ENCODE measurements at regions not wholly inside any gene's neighbourhood (a gene's known extent, or its start where the extent isn't known, plus 50 kb on each side); places are given as distances from the start of the nearest gene placed in this dataset.

DNA sequence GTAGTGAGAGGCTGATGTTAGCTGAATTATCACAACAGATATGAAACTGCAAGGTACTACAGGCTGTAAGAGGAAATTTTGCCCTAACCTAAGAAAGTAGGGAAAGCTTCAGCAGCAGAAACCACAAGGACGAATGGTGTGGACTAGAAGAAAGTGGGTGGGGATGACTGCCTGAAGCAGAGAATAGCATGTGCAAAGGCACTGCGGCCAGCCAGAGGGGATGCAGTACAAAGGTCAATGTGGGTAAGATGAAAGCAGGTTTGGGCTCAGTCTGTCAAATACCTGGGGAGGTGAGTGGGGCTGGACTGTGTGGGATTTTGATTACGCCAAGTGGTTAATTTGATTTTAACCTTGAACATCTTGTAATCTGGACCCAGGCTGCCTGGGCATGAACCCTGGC lies 199.3 kb upstream of the GALNT2 start:
- ChIA-PET POLR2A (no interaction called here), CTCF (no interaction called here)
- peaks cover 7% of the 10 kb centered on the region; the same call in 1 of the 2 replicates for H3K4me1 ChIP-seq (ENCODE audit: control insufficient read depth, insufficient read depth, low read length)
- no peaks in the 10 kb centered on the region for H3K36me3 ChIP-seq (ENCODE audit: control insufficient read depth in 2 of 2, insufficient read depth in 1 of 2, low read length in 2 of 2)
- H3K9me3 ChIP-seq (ENCODE audit: control insufficient read depth, insufficient read depth, low read depth, low read length), result no peaks in the 10 kb centered on the region
- no peak overlapping the region for H3K4me3 ChIP-seq (ENCODE audit: low read depth, low read length)
- TF ChIP-seq KLF1 (tag by site-specific recombination; IDR thresholded peaks at IDR 0.05) (no peak), ZNF623 (tag by site-specific recombination; IDR thresholded peaks at IDR 0.05) (peak; percentile 95)
- H3K27ac ChIP-seq (ENCODE audit: extremely low read depth, low read depth, low read length), result no peak overlapping the region

DNA sequence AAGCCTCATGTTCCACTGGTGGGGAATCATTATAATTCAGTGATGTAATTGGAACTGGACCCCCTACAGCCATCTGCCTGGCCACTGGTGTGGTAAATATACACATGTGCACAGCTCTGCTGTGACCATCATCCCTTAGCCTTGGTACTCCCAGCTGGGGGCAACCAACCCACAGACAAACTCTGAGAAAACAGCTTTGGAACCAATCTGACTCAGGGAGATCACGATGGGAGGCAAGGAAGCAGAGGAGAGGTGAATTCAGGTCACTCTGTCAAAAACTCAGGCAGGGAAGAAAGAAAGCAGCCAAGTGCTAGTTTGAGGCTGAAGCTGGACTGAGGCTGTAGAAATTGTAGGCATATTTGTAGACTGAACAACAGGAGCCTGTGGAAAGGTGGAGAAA lies 197.8 kb upstream of the GALNT2 start:
- Histone ChIP-seq H3K36me3 (ENCODE audit: control insufficient read depth in 2 of 2, insufficient read depth in 1 of 2, low read length in 2 of 2) (no peaks in the 10 kb centered on the region), H3K4me3 (ENCODE audit: low read depth, low read length) (no peak overlapping the region), H3K27ac (ENCODE audit: extremely low read depth, low read depth, low read length) (no peak overlapping the region), H3K4me1 (ENCODE audit: control insufficient read depth, insufficient read depth, low read length) (peaks cover 7% of the 10 kb centered on the region; the same call in 1 of the 2 replicates), H3K9me3 (ENCODE audit: control insufficient read depth, insufficient read depth, low read depth, low read length) (no peaks in the 10 kb centered on the region)
- POLR2A ChIA-PET, result no interaction called here
- peak; percentile 100 for TF ChIP-seq ZIC2 (tag by site-specific recombination; IDR thresholded peaks at IDR 0.05)
- peak; percentile 100 for TF ChIP-seq GLIS1 (tag by site-specific recombination; IDR thresholded peaks at IDR 0.05)
- no peak for TF ChIP-seq ZBTB1 (tag by site-specific recombination; IDR thresholded peaks at IDR 0.05)
- CTCF ChIA-PET, result no interaction called here

DNA sequence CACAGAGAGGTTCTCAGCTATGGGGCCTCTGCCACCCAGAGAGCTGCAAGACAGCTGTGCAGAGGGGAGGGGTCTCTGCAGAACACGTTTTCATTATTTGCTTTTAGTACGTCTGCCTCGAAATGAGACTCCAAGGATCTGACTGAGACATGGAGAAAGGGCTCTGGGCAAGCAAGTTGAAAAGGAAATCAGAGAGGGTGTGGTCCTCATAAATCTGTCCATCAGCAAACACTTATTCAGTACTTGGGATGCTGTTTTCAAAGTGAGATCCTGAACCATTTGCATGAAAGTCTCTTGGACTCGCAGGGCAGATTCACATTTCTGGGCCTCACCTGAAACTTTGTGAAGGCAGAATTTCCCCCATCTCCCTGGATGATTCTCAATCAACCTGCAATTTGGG lies 197.4 kb upstream of the GALNT2 start:
- no peak overlapping the region for H3K4me3 ChIP-seq (ENCODE audit: low read depth, low read length)
- peaks cover 7% of the 10 kb centered on the region; the same call in 1 of the 2 replicates for H3K4me1 ChIP-seq (ENCODE audit: control insufficient read depth, insufficient read depth, low read length)
- no peaks in the 10 kb centered on the region for H3K9me3 ChIP-seq (ENCODE audit: control insufficient read depth, insufficient read depth, low read depth, low read length)
- H3K36me3 ChIP-seq (ENCODE audit: control insufficient read depth in 2 of 2, insufficient read depth in 1 of 2, low read length in 2 of 2), result no peaks in the 10 kb centered on the region
- no peak overlapping the region for H3K27ac ChIP-seq (ENCODE audit: extremely low read depth, low read depth, low read length)
- TF ChIP-seq ZNF248 (tag by site-specific recombination; IDR thresholded peaks at IDR 0.05), result no peak
- TF ChIP-seq, protein P1, sequence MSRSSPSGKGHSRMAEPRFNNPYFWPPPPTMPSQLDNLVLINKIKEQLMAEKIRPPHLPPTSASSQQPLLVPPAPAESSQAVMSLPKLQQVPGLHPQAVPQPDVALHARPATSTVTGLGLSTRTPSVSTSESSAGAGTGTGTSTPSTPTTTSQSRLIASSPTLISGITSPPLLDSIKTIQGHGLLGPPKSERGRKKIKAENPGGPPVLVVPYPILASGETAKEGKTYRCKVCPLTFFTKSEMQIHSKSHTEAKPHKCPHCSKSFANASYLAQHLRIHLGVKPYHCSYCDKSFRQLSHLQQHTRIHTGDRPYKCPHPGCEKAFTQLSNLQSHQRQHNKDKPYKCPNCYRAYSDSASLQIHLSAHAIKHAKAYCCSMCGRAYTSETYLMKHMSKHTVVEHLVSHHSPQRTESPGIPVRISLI (tag by site-specific recombination; IDR thresholded peaks at IDR 0.05), result no peak
- TF ChIP-seq ZNF791 (tag by site-specific recombination; IDR thresholded peaks at IDR 0.05), result no peak
- TF ChIP-seq KLF1 (tag by site-specific recombination; IDR thresholded peaks at IDR 0.05), result peak; percentile 63; the same call in 1 of the 2 replicates
- no peak for TF ChIP-seq SP2 (tag by site-specific recombination; IDR thresholded peaks at IDR 0.05)
- ChIA-PET POLR2A (interaction anchor here (0.6 kb wide), 1 partner anchor 10 kb away, joined by 3 read pairs; no protein-coding TSS in a partner anchor), CTCF (no interaction called here)

DNA sequence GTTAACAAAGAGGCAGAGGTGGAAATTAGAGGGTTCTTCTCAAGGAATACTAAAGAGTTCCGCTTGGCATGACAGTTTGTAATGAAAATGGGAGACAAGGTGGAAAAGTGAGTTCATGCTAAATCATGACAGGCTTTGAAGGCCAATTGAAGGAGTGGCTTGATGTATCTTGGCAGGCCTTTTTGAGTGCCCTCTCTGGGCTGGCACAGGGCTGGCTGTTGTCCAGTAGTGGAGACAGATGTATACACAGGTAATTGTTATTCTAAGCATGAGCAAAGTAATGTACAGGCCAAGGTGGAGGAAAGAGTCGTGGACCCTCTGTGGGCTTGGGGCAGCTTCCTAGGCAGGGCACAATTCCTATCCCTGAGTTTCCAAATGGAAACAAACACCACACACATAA lies 196.7 kb upstream of the GALNT2 start:
- Histone ChIP-seq H3K4me3 (ENCODE audit: low read depth, low read length) (no peak overlapping the region), H3K9me3 (ENCODE audit: control insufficient read depth, insufficient read depth, low read depth, low read length) (no peaks in the 10 kb centered on the region), H3K4me1 (ENCODE audit: control insufficient read depth, insufficient read depth, low read length) (peaks cover 7% of the 10 kb centered on the region; the same call in 1 of the 2 replicates), H3K36me3 (ENCODE audit: control insufficient read depth in 2 of 2, insufficient read depth in 1 of 2, low read length in 2 of 2) (no peaks in the 10 kb centered on the region), H3K27ac (ENCODE audit: extremely low read depth, low read depth, low read length) (no peak overlapping the region)
- no peak for TF ChIP-seq ZNF585B (tag by site-specific recombination; IDR thresholded peaks at IDR 0.05)
- no peak for TF ChIP-seq ZNF202 (tag by site-specific recombination; IDR thresholded peaks at IDR 0.05; ENCODE audit: borderline replicate concordance)
- TF ChIP-seq ZNF114 (tag by site-specific recombination; IDR thresholded peaks at IDR 0.05), result no peak
- TF ChIP-seq, protein P2, sequence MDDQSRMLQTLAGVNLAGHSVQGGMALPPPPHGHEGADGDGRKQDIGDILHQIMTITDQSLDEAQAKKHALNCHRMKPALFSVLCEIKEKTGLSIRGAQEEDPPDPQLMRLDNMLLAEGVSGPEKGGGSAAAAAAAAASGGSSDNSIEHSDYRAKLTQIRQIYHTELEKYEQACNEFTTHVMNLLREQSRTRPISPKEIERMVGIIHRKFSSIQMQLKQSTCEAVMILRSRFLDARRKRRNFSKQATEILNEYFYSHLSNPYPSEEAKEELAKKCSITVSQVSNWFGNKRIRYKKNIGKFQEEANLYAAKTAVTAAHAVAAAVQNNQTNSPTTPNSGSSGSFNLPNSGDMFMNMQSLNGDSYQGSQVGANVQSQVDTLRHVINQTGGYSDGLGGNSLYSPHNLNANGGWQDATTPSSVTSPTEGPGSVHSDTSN (CRISPR knock-in tag; IDR thresholded peaks at IDR 0.05), result no peak
- TF ChIP-seq ZBTB17 (tag by site-specific recombination; IDR thresholded peaks at IDR 0.05), result no peak
- TF ChIP-seq IKZF3 (tag by site-specific recombination; IDR thresholded peaks at IDR 0.05), result no peak
- TF ChIP-seq KLF16 (tag by site-specific recombination; IDR thresholded peaks at IDR 0.05), result no peak
- no peak for TF ChIP-seq SETDB1 (IDR thresholded peaks at IDR 0.05; ENCODE audit: insufficient read length, low read length)
- TF ChIP-seq ZNF221 (tag by site-specific recombination; IDR thresholded peaks at IDR 0.05; ENCODE audit: borderline replicate concordance), result no peak
- TF ChIP-seq ZNF571 (tag by site-specific recombination; IDR thresholded peaks at IDR 0.05), result no peak
- no peak for TF ChIP-seq ZNF426 (tag by site-specific recombination; IDR thresholded peaks at IDR 0.05)
- no peak for TF ChIP-seq MYNN (tag by site-specific recombination; IDR thresholded peaks at IDR 0.05; ENCODE audit: borderline replicate concordance)
- ChIA-PET POLR2A (no interaction called here), CTCF (interaction anchor here (0.6 kb wide), 1 partner anchor 157 kb away, joined by 3 read pairs; no protein-coding TSS in a partner anchor)

Data from HEK293 (cell line).